Esophagus squamous epithelium (tissue), 5 donors: ENCODE measurements at regions not wholly inside any gene's neighbourhood (a gene's known extent, or its start where the extent isn't known, plus 50 kb on each side); places are given as distances from the start of the nearest gene placed in this dataset.
A peak's percentile ranks its signal among the peaks of the same experiment; 100 is the strongest.

ENCODE experiments used
- DNase-seq: peaks from one replicate; lab custom pipeline; 2025; lab: John Stamatoyannopoulos, UW
- H3K27ac ChIP-seq, 4 donors: fragments of 200-600 bp; sonication (generic); one replicate each; pipeline ENCODE4 v1.5.1; 2016 to 2019; ENCODE audit warnings: mild to moderate bottlenecking in 1 of 4
- H3K27me3 ChIP-seq, 4 donors: fragments of 200-600 bp; sonication (generic); 1 replicate in 3 of 4; 2 replicates in 1 of 4; pipeline versions ENCODE4 v1.5.1 to v1.6.0; 2017 to 2021; ENCODE audit warnings: antibody characterized with exemption in 1 of 4
- H3K36me3 ChIP-seq, 3 donors: fragments of 200-600 bp; sonication (generic); one replicate each; pipeline ENCODE4 v1.5.1; 2016 to 2019
- H3K4me1 ChIP-seq, 3 donors: fragments of 200-600 bp; sonication (generic); one replicate each; pipeline ENCODE4 v1.5.1; 2017 to 2019
- H3K4me3 ChIP-seq, 4 donors: fragments of 200-600 bp; sonication (generic); 1 replicate in 3 of 4; 2 replicates in 1 of 4; pipeline ENCODE4 v1.5.1; 2016 to 2019; ENCODE audit warnings: mild to moderate bottlenecking in 2 of 4, moderate library complexity in 1 of 4
- H3K9me3 ChIP-seq, 3 donors: fragments of 200-600 bp; sonication (generic); one replicate each; pipeline ENCODE4 v1.5.1; 2016 to 2019
- CTCF ChIP-seq, 6 experiments: fragments of 450-650 bp in 4 of 6; fragments of 200-600 bp in 2 of 6; sonication (generic) in 2 of 6; IDR thresholded peaks; one replicate each; pipeline ENCODE4 v1.5.1; 2016 to 2019; ENCODE audit warnings: antibody characterized with exemption in 6 of 6, mild to moderate bottlenecking in 4 of 6, moderate library complexity in 4 of 6
- POLR2A ChIP-seq, 4 donors: fragments of 450-650 bp; IDR thresholded peaks; one replicate each; pipeline ENCODE4 v1.6.1; 2017; ENCODE audit warnings: antibody characterized with exemption in 4 of 4, mild to moderate bottlenecking in 4 of 4, moderate library complexity in 3 of 4
- WGBS, 2 donors: methylation state at CpG; one replicate each; pipeline ENCODE4 v1.1.5; 2018; 5-methylcytosine and 5-hydroxymethylcytosine counted together
- intact Hi-C: fragments of 100-400 bp; cut with DNase I; formaldehyde crosslinking; loops from one replicate; pipeline ENCODE4 v1.15.0; 2022
- donor health status: DM: yes; HTN: yes; CAD: no.

- H3K4me3 ChIP-seq, result no peak overlapping the region
- 62 to 79% methylated on average over 3 of the region's 3 CpGs for WGBS, 2 donors
- no peak for TF ChIP-seq POLR2A (IDR thresholded peaks at IDR 0.05)
- no peak for TF ChIP-seq CTCF (IDR thresholded peaks at IDR 0.05)
- no peaks in the 10 kb centered on the region for H3K9me3 ChIP-seq
- no peaks in the 10 kb centered on the region for H3K27me3 ChIP-seq
- intact Hi-C loops, result loop anchor here (5.0 to 10.0 kb wide), 2 partner anchors 327 to 389 kb away; partner anchors contain the start of gene HLX
- DNase-seq, result no peak
- H3K27ac ChIP-seq, result peak overlapping the region in 3 of 4 donors; percentile 23 to 63 (median 62)
- no peaks in the 10 kb centered on the region for H3K4me1 ChIP-seq
- no peaks in the 10 kb centered on the region for H3K36me3 ChIP-seq
These were observed 325.0 kb downstream of the HLX start for GRCh38 chr1:221204055-221204833.

GRCh38 chr1:221206076-221206475, 326.8 kb downstream of the HLX start:
- 62 to 70% methylated on average over 1 of the region's 1 CpG for WGBS, 2 donors

GRCh38 chr1:221212926-221213325, 333.7 kb downstream of the HLX start:
- Histone ChIP-seq H3K27ac (no peak overlapping the region), H3K4me1 (peaks cover 0 to 4% (median 0%) of the 10 kb centered on the region in 3 donors), H3K27me3 (no peaks in the 10 kb centered on the region), H3K36me3 (no peaks in the 10 kb centered on the region), H3K4me3 (no peak overlapping the region), H3K9me3 (no peaks in the 10 kb centered on the region)
- no peak for DNase-seq
- whole genome bisulfite sequencing, 2 donors, result 53 to 60% methylated on average over 5 of the region's 5 CpGs
- intact Hi-C loops, result no loop called here
- TF ChIP-seq POLR2A (IDR thresholded peaks at IDR 0.05), result no peak
- no peak for TF ChIP-seq CTCF (IDR thresholded peaks at IDR 0.05)

More at GRCh38 chr1:221206076-221206475, 326.8 kb downstream of the HLX start:
- H3K27me3 ChIP-seq, result no peaks in the 10 kb centered on the region
- no peak overlapping the region for H3K27ac ChIP-seq
- no peaks in the 10 kb centered on the region for H3K9me3 ChIP-seq
- H3K4me1 ChIP-seq, result no peaks in the 10 kb centered on the region
- no peak for DNase-seq
- TF ChIP-seq CTCF (IDR thresholded peaks at IDR 0.05), result no peak
- intact Hi-C loops, result loop anchor here (10.0 kb wide), 1 partner anchor 391 kb away; no protein-coding TSS in a partner anchor
- H3K4me3 ChIP-seq, result no peak overlapping the region
- H3K36me3 ChIP-seq, result no peaks in the 10 kb centered on the region

GRCh38 chr1:221217029-221217428, 337.8 kb downstream of the HLX start:
- intact Hi-C loops, result no loop called here
- peaks cover 0 to 4% (median 0%) of the 10 kb centered on the region in 3 donors for H3K4me1 ChIP-seq
- no peaks in the 10 kb centered on the region for H3K36me3 ChIP-seq
- no peaks in the 10 kb centered on the region for H3K9me3 ChIP-seq
- DNase-seq, result no peak
- 13 to 23% methylated on average over 3 of the region's 3 CpGs for WGBS, 2 donors
- TF ChIP-seq POLR2A (IDR thresholded peaks at IDR 0.05) (no peak), CTCF (IDR thresholded peaks at IDR 0.05) (no peak)
- H3K4me3 ChIP-seq, result no peak overlapping the region
- H3K27me3 ChIP-seq, result no peaks in the 10 kb centered on the region
- peak overlapping the region in 1 of 4 donors; percentile 1 for H3K27ac ChIP-seq

GRCh38 chr1:221223281-221223680, 344.0 kb downstream of the HLX start:
- H3K27ac ChIP-seq, result no peak overlapping the region
- H3K4me3 ChIP-seq, result no peak overlapping the region
- no peak for DNase-seq
- WGBS, 2 donors, result 77 to 95% methylated on average over 2 of the region's 2 CpGs
- peaks cover 0 to 11% (median 0%) of the 10 kb centered on the region in 3 donors for H3K9me3 ChIP-seq
- no peaks in the 10 kb centered on the region for H3K27me3 ChIP-seq
- TF ChIP-seq POLR2A (IDR thresholded peaks at IDR 0.05) (no peak), CTCF (IDR thresholded peaks at IDR 0.05) (no peak)
- H3K4me1 ChIP-seq, result no peaks in the 10 kb centered on the region
- intact Hi-C loops, result no loop called here
- no peaks in the 10 kb centered on the region for H3K36me3 ChIP-seq
